ENCODE measurements at regions not wholly inside any gene's neighbourhood (a gene's known extent, or its start where the extent isn't known, plus 50 kb on each side); places are given as distances from the start of the nearest gene placed in this dataset.

GRCh38 chr15:70501121-70501727 is 262.1 kb downstream of the UACA start:
- ChIA-PET POLR2A (interaction anchor here (0.6 kb wide), 1 partner anchor 42 kb away, joined by 3 read pairs; no protein-coding TSS in a partner anchor), CTCF (interaction anchor here (7.1 kb wide), 1 partner anchor 12 kb away, joined by 81 read pairs; no protein-coding TSS in a partner anchor)
- Mint-ChIP-seq H3K36me3 (no peaks in the 10 kb centered on the region), H3K27ac (no peak overlapping the region), H3K27me3 (peaks cover 8% of the 10 kb centered on the region), H3K9me3 (no peaks in the 10 kb centered on the region), H3K4me1 (ENCODE audit: low read depth) (peaks cover 49% of the 10 kb centered on the region), H3K4me3 (no peak overlapping the region)
- no peak for DNase-seq
- intact Hi-C loops (cut with micrococcal nuclease): no loop called here

DNA sequence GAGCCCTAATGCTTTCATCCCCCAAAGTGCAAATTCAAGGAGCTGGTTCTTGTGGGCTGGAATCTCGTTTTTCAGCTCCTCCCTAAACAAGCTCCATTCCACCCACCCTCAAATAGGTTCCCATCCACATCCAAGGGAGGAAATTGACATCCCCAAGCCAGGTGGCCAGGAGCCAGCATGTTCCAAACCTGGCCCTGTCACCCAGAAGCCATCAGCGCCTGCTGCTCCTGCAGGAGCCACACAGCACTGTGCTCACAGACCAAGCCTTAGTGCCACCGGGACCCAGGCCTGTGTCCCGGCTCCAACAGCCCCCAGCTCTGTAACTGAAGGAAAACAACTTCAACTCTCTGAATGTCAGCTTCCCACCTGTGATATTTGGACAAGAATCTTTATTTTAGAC is 263.6 kb downstream of the UACA start:
- Mint-ChIP-seq H3K9me3 (no peaks in the 10 kb centered on the region), H3K27ac (no peak overlapping the region), H3K4me1 (ENCODE audit: low read depth) (peaks cover 43% of the 10 kb centered on the region), H3K36me3 (no peaks in the 10 kb centered on the region), H3K4me3 (no peak overlapping the region), H3K27me3 (peaks cover 12% of the 10 kb centered on the region)
- CTCF ChIA-PET: interaction anchor here (2.2 kb wide), 1 partner anchor 11 kb away, joined by 17 read pairs; no protein-coding TSS in a partner anchor
- intact Hi-C loops (cut with micrococcal nuclease): no loop called here
- POLR2A ChIA-PET: no interaction called here
- DNase-seq: no peak

DNA sequence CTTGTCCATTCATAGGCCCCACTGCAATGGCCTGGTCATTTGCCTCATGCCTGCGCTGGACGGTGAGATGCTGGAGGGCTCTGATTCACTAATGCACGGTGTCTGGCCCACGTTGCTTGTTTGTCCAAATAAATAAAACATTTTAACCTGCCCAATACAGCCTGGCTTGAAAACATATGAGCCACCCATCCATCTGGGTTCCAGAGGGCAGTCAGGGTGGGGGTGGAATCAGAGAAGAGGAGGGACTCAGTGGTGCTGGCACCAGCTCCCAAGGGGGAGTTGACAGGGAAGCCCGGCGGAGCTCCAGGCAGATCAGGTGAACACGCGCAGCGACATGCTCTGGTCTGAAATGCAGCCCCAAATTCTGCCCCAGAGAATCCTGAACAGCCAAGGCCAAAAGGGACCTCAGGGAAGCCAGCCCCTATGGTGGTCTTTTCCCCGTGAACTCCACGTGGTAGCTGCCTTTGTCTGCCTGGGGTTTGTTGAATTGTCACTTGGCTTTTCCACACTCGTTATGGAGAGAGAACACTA is 265.2 kb downstream of the UACA start:
- Mint-ChIP-seq H3K27ac (no peak overlapping the region), H3K4me3 (no peak overlapping the region), H3K36me3 (no peaks in the 10 kb centered on the region), H3K9me3 (no peaks in the 10 kb centered on the region), H3K4me1 (ENCODE audit: low read depth) (peaks cover 43% of the 10 kb centered on the region), H3K27me3 (peaks cover 17% of the 10 kb centered on the region)
- no peak for DNase-seq
- POLR2A ChIA-PET: no interaction called here
- CTCF ChIA-PET: interaction anchor here (2.2 to 2.9 kb wide), 2 partner anchors 10 kb away, joined by 16 to 17 read pairs; no protein-coding TSS in a partner anchor
- intact Hi-C loops (cut with micrococcal nuclease): no loop called here

GRCh38 chr15:70497661-70498060 is 265.7 kb downstream of the UACA start:
- intact Hi-C loops (cut with micrococcal nuclease): no loop called here
- Mint-ChIP-seq H3K9me3 (no peaks in the 10 kb centered on the region), H3K27ac (no peak overlapping the region), H3K4me3 (no peak overlapping the region), H3K27me3 (peaks cover 17% of the 10 kb centered on the region), H3K36me3 (peaks cover 2% of the 10 kb centered on the region), H3K4me1 (ENCODE audit: low read depth) (peaks cover 43% of the 10 kb centered on the region)
- ChIA-PET CTCF (interaction anchor here (1.3 to 2.9 kb wide), 2 partner anchors 10 to 30 kb away, joined by 3 to 16 read pairs; no protein-coding TSS in a partner anchor), POLR2A (no interaction called here)
- no peak for DNase-seq

GRCh38 chr15:70495991-70496599 is 267.3 kb downstream of the UACA start:
- POLR2A ChIA-PET: interaction anchor here (1.1 to 1.2 kb wide), 2 partner anchors 10 to 13 kb away, joined by 3 to 4 read pairs; no protein-coding TSS in a partner anchor
- intact Hi-C loops (cut with micrococcal nuclease): no loop called here
- peak overlapping the region; percentile 2 for H3K4me3 Mint-ChIP-seq
- DNase-seq: no peak
- H3K4me1 Mint-ChIP-seq (ENCODE audit: low read depth): peaks cover 51% of the 10 kb centered on the region
- peaks cover 16% of the 10 kb centered on the region for H3K27me3 Mint-ChIP-seq
- H3K27ac Mint-ChIP-seq: no peak overlapping the region
- CTCF ChIA-PET: interaction anchor here (0.8 to 2.9 kb wide), 3 partner anchors 8 to 29 kb away, joined by 3 to 16 read pairs (median 3); no protein-coding TSS in a partner anchor
- H3K9me3 Mint-ChIP-seq: no peaks in the 10 kb centered on the region
- peaks cover 2% of the 10 kb centered on the region for H3K36me3 Mint-ChIP-seq

- ChIA-PET POLR2A (no interaction called here), CTCF (interaction anchor here (0.8 kb wide), 1 partner anchor 9 kb away, joined by 3 read pairs; no protein-coding TSS in a partner anchor)
- Mint-ChIP-seq H3K27me3 (peaks cover 18% of the 10 kb centered on the region), H3K4me3 (no peak overlapping the region), H3K4me1 (ENCODE audit: low read depth) (peaks cover 62% of the 10 kb centered on the region), H3K9me3 (no peaks in the 10 kb centered on the region), H3K27ac (peak overlapping the region; percentile 28), H3K36me3 (peaks cover 2% of the 10 kb centered on the region)
- intact Hi-C loops (cut with micrococcal nuclease): loop anchor here (1.0 to 5.0 kb wide), 4 partner anchors 9 to 918 kb away; no protein-coding TSS in a partner anchor
- peak; percentile 80 for DNase-seq
Measured at GRCh38 chr15:70494852-70495571, 268.3 kb downstream of the UACA start.

GRCh38 chr15:70494517-70494851 is 268.9 kb downstream of the UACA start:
- H3K4me1 Mint-ChIP-seq (ENCODE audit: low read depth): peaks cover 63% of the 10 kb centered on the region
- DNase-seq: no peak
- ChIA-PET POLR2A (no interaction called here), CTCF (no interaction called here)
- peaks cover 2% of the 10 kb centered on the region for H3K36me3 Mint-ChIP-seq
- no peak overlapping the region for H3K27ac Mint-ChIP-seq
- intact Hi-C loops (cut with micrococcal nuclease): loop anchor here (1.0 to 5.0 kb wide), 4 partner anchors 8 to 917 kb away; no protein-coding TSS in a partner anchor
- H3K9me3 Mint-ChIP-seq: no peaks in the 10 kb centered on the region
- H3K4me3 Mint-ChIP-seq: no peak overlapping the region
- peaks cover 24% of the 10 kb centered on the region for H3K27me3 Mint-ChIP-seq

GRCh38 chr15:70493787-70494516 is 269.4 kb downstream of the UACA start:
- peaks cover 63% of the 10 kb centered on the region for H3K4me1 Mint-ChIP-seq (ENCODE audit: low read depth)
- DNase-seq: no peak
- CTCF ChIA-PET: interaction anchor here (1.2 to 9.0 kb wide), 2 partner anchors 11 to 398 kb away, joined by 4 to 81 read pairs; no protein-coding TSS in a partner anchor

GRCh38 chr15:70493376-70493775 is 270.0 kb downstream of the UACA start:
- intact Hi-C loops (cut with micrococcal nuclease): loop anchor here (2.0 to 5.0 kb wide), 7 partner anchors 35 to 916 kb away; no protein-coding TSS in a partner anchor
- peaks cover 65% of the 10 kb centered on the region for H3K4me1 Mint-ChIP-seq (ENCODE audit: low read depth)
- peak overlapping the region; percentile 97 for H3K27ac Mint-ChIP-seq
- H3K27me3 Mint-ChIP-seq: peaks cover 28% of the 10 kb centered on the region
- no peak for DNase-seq
- no peaks in the 10 kb centered on the region for H3K9me3 Mint-ChIP-seq
- peak overlapping the region; percentile 67 for H3K4me3 Mint-ChIP-seq
- POLR2A ChIA-PET: interaction anchor here (1.0 to 3.6 kb wide), 6 partner anchors 12 to 401 kb away, joined by 3 to 33 read pairs (median 4); no protein-coding TSS in a partner anchor
- CTCF ChIA-PET: interaction anchor here (0.6 to 9.0 kb wide), 4 partner anchors 11 to 398 kb away, joined by 3 to 81 read pairs (median 4); no protein-coding TSS in a partner anchor
- H3K36me3 Mint-ChIP-seq: peaks cover 2% of the 10 kb centered on the region

More at GRCh38 chr15:70493787-70494516, 269.4 kb downstream of the UACA start:
- POLR2A ChIA-PET: interaction anchor here (1.2 to 3.6 kb wide), 4 partner anchors 11 to 402 kb away, joined by 4 to 33 read pairs (median 11); no protein-coding TSS in a partner anchor
- Mint-ChIP-seq H3K27me3 (peaks cover 26% of the 10 kb centered on the region), H3K4me3 (peak overlapping the region; percentile 67), H3K27ac (peak overlapping the region; percentile 97), H3K9me3 (no peaks in the 10 kb centered on the region), H3K36me3 (peaks cover 2% of the 10 kb centered on the region)
- intact Hi-C loops (cut with micrococcal nuclease): loop anchor here (1.0 to 5.0 kb wide), 8 partner anchors 8 to 917 kb away; no protein-coding TSS in a partner anchor

DNA sequence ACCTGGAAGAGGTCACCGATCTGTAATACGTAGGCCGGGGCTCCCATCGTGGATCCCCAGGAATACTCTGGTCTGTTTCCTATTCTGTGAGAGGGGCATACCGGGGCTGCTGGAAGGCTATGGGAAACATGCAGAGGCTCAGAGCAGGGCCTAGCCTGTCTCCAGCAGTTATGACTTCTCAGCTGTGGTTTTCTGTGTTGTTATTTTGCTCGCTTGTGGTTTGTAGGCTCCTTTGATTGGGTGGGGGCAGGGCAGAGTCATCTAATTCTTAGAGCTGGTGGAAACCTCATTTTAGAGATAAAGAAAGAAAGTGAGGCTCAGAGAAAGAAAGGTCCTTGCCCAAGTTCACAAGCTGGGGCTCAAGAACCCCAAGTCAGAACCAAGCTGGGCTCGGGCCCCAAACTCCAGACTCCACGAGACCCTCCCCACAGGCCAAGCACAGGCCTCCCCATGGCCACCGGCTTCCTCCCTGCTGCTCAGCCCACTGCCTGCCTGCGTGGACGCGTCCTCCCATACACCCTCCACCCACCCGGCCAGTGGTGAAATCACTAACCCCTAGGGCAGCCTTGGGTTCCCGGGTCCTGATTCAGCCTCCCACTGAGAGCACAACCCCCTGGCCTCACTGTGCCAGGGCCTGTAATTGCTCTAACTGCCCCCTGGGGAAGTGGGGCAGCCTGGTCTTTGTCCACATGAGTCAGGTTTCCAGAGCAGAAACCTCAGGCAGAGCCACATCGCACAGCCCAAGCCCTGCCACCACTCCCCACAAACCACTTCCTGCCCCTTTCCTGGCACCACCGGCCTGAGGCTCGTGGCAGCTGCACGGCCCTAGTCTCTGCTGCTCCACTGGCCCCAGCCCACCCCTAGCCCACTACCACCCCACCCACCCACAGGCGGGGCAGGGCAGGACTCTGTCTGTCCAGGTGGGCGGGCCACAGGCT is 270.8 kb downstream of the UACA start:
- CTCF ChIA-PET: interaction anchor here (0.6 to 9.0 kb wide), 8 partner anchors 12 to 1016 kb away, joined by 3 to 81 read pairs (median 4); no protein-coding TSS in a partner anchor
- Mint-ChIP-seq H3K9me3 (no peaks in the 10 kb centered on the region), H3K27me3 (peaks cover 27% of the 10 kb centered on the region), H3K4me1 (ENCODE audit: low read depth) (peaks cover 73% of the 10 kb centered on the region), H3K4me3 (peak overlapping the region; percentile 67), H3K27ac (peak overlapping the region; percentile 97), H3K36me3 (peaks cover 2% of the 10 kb centered on the region)
- peak; percentile 94 for DNase-seq
- intact Hi-C loops (cut with micrococcal nuclease): loop anchor here (1.0 to 5.0 kb wide), 12 partner anchors 12 to 1024 kb away; no protein-coding TSS in a partner anchor
- POLR2A ChIA-PET: interaction anchor here (0.7 to 3.6 kb wide), 10 partner anchors 12 to 1025 kb away, joined by 3 to 33 read pairs (median 4); no protein-coding TSS in a partner anchor
